Suprapubic skin (tissue), 4 donors: ENCODE measurements at regions not wholly inside any gene's neighbourhood (a gene's known extent, or its start where the extent isn't known, plus 50 kb on each side); places are given as distances from the start of the nearest gene placed in this dataset.

Experiments
- POLR2A ChIP-seq, 2 donors: fragments of 450-650 bp; IDR thresholded peaks; one replicate each; pipeline ENCODE4 v1.6.1; 2017; ENCODE audit warnings: antibody characterized with exemption in 2 of 2, mild to moderate bottlenecking in 2 of 2, moderate library complexity in 2 of 2
- POLR2AphosphoS5 ChIP-seq, 3 donors: sonication (generic); formaldehyde crosslinking; IDR thresholded peaks; one replicate each; pipeline ENCODE4 v1.6.1; 2017; ENCODE audit warnings: antibody characterized with exemption in 3 of 3
- TF ChIP-seq, protein P1 (sequence below), 2 donors: fragments of 200-600 bp in 1 of 2; fragments of 450-650 bp in 1 of 2; sonication (generic) in 1 of 2; IDR thresholded peaks; one replicate each; pipeline ENCODE4 v1.5.1; 2016 to 2019; ENCODE audit warnings: antibody characterized with exemption in 2 of 2, mild to moderate bottlenecking in 1 of 2, moderate library complexity in 1 of 2

DNA sequence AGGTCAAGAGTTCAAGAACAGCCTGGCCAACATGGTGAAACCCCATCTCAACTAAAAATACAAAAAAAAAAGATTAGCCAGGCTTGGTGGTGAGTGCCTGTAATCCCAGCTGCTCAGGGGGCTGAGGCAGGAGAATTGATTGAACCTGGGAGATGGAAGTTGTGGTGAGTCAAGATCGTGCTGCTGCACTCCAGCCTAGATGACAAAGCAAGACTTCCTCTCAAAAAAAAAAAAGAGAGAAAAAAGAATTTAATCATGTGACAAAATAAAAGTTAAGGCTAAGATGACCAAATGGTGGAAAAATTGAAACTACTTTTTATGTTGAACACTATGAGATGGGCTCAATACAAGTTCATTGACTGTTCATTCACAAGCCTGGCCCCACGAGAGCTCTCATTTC lies 141.1 kb upstream of the WDR11 start:
- TF ChIP-seq, protein P1, sequence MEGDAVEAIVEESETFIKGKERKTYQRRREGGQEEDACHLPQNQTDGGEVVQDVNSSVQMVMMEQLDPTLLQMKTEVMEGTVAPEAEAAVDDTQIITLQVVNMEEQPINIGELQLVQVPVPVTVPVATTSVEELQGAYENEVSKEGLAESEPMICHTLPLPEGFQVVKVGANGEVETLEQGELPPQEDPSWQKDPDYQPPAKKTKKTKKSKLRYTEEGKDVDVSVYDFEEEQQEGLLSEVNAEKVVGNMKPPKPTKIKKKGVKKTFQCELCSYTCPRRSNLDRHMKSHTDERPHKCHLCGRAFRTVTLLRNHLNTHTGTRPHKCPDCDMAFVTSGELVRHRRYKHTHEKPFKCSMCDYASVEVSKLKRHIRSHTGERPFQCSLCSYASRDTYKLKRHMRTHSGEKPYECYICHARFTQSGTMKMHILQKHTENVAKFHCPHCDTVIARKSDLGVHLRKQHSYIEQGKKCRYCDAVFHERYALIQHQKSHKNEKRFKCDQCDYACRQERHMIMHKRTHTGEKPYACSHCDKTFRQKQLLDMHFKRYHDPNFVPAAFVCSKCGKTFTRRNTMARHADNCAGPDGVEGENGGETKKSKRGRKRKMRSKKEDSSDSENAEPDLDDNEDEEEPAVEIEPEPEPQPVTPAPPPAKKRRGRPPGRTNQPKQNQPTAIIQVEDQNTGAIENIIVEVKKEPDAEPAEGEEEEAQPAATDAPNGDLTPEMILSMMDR (IDR thresholded peaks at IDR 0.05), result no peak
- TF ChIP-seq POLR2AphosphoS5 (IDR thresholded peaks at IDR 0.05), result no peak
- TF ChIP-seq POLR2A (IDR thresholded peaks at IDR 0.05), result no peak
